ENCODE measurements at regions not wholly inside any gene's neighbourhood (a gene's known extent, or its start where the extent isn't known, plus 50 kb on each side); places are given as distances from the start of the nearest gene placed in this dataset.

DNA sequence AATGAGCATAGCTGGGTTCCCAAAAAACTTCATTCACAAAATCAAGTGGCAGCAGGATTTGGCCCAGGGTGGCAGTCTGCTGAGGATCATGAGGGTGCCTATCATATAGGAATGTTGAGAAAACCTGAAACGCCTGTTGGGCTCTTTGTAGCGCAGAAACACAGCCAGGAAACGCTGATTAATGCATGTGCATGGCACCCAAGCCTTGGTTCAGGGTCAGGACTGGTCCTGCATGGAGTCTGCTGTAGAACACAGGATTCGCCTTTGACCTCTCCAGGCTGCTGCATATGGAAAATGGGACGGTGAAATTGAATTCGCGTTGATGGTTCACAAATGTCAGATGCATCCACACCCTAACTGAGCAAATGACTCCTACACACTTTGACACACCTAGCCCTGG is 227.9 kb upstream of the COPS8 start:
- peak overlapping the region; percentile 71 for H2BK120ac ChIP-seq (ENCODE audit: insufficient read depth, low read length, poor library complexity)
- no peak overlapping the region for H2AFZ ChIP-seq (ENCODE audit: insufficient read depth, low read length, poor library complexity)

DNA sequence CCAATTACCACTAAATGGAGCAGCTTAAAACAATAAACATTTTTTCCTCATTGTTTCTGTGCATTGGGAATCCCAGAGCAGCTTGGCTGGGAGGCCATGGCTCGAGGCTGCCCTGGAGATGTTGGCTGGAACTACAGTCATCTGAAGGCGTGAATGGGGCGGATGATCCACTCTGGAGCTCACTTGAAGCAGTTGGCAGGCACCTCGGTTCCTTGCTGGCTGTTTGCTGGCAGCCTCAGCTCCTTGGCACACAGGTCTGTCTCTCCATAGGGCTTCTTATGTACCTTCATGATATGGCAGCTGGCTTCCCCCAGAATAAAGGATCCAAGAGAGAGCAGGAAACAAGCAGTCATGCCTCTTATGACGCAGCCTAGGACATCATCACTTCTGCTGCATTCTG is 227.0 kb upstream of the COPS8 start:
- H3K18ac ChIP-seq (ENCODE audit: low read length), result peak overlapping the region; percentile 50
- H4K91ac ChIP-seq (ENCODE audit: low read depth, low read length), result peak overlapping the region; percentile 86
- H3K27me3 ChIP-seq (ENCODE audit: insufficient read depth, low read length), result no peaks in the 10 kb centered on the region
- H3K14ac ChIP-seq (ENCODE audit: low read length), result peak overlapping the region; percentile 23
- H3K9me3 ChIP-seq (ENCODE audit: insufficient read depth, low read depth, low read length), result peaks cover 2% of the 10 kb centered on the region
- WGBS (ENCODE audit: extremely low coverage, insufficient coverage, insufficient read length), result no CpG with 5 or more reads among the region's 5 CpGs
- no peak overlapping the region for H3K23ac ChIP-seq (ENCODE audit: low read length)
- DNase-seq, result no peak
- H3K79me1 ChIP-seq (ENCODE audit: low read length), result peaks cover 51% of the 10 kb centered on the region
- H3K36me3 ChIP-seq (ENCODE audit: control insufficient read depth in 1 of 2, insufficient read depth in 2 of 2, low read length in 2 of 2), result peaks cover 0 to 2% of the 10 kb centered on the region in 2 experiments
- no peak overlapping the region for H3K9ac ChIP-seq (ENCODE audit: low read length)
- peak overlapping the region; percentile 65 for H2BK120ac ChIP-seq (ENCODE audit: insufficient read depth, low read length, poor library complexity)
- H3K79me2 ChIP-seq (ENCODE audit: control insufficient read depth, insufficient read depth, low read length, poor library complexity), result peaks cover 3% of the 10 kb centered on the region
- peak overlapping the region; percentile 44 for H2BK5ac ChIP-seq (ENCODE audit: low read depth, low read length, poor library complexity)
- H2BK12ac ChIP-seq (ENCODE audit: low read length), result peak overlapping the region; percentile 87
- H4K8ac ChIP-seq (ENCODE audit: low read depth, low read length), result peak overlapping the region; percentile 12
- no peak overlapping the region for H3K4me2 ChIP-seq (ENCODE audit: low read length)
- no peak overlapping the region for H2AFZ ChIP-seq (ENCODE audit: insufficient read depth, low read length, poor library complexity)
- H3K4me1 ChIP-seq (ENCODE audit: control insufficient read depth in 1 of 2, insufficient read depth in 2 of 2, low read length in 2 of 2), result peaks cover 33 to 48% of the 10 kb centered on the region in 2 experiments
- H2AK5ac ChIP-seq (ENCODE audit: low read length), result peak overlapping the region; percentile 28
- H3K4ac ChIP-seq (ENCODE audit: low read depth, low read length), result peak overlapping the region; percentile 4
- H3K27ac ChIP-seq (ENCODE audit: low read depth, low read length), result peak overlapping the region; percentile 93
- H3K4me3 ChIP-seq (ENCODE audit: low read depth, low read length), result no peak overlapping the region
- no peak overlapping the region for H4K12ac ChIP-seq (ENCODE audit: low read depth, low read length)

More for the DNA sequence above, 227.9 kb upstream of the COPS8 start:
- Histone ChIP-seq H3K36me3 (ENCODE audit: control insufficient read depth in 1 of 2, insufficient read depth in 2 of 2, low read length in 2 of 2) (peaks cover 0 to 2% of the 10 kb centered on the region in 2 experiments), H3K9me3 (ENCODE audit: insufficient read depth, low read depth, low read length) (peaks cover 2% of the 10 kb centered on the region), H3K4ac (ENCODE audit: low read depth, low read length) (peak overlapping the region; percentile 53), H3K9ac (ENCODE audit: low read length) (no peak overlapping the region), H2BK12ac (ENCODE audit: low read length) (peak overlapping the region; percentile 47), H3K4me3 (ENCODE audit: low read depth, low read length) (no peak overlapping the region), H3K4me2 (ENCODE audit: low read length) (peak overlapping the region; percentile 17), H4K8ac (ENCODE audit: low read depth, low read length) (peak overlapping the region; percentile 40), H3K79me1 (ENCODE audit: low read length) (peaks cover 54% of the 10 kb centered on the region), H3K14ac (ENCODE audit: low read length) (peak overlapping the region; percentile 57), H3K4me1 (ENCODE audit: control insufficient read depth in 1 of 2, insufficient read depth in 2 of 2, low read length in 2 of 2) (peaks cover 38 to 50% of the 10 kb centered on the region in 2 experiments), H3K18ac (ENCODE audit: low read length) (peak overlapping the region; percentile 42), H4K91ac (ENCODE audit: low read depth, low read length) (peak overlapping the region; percentile 92), H2BK5ac (ENCODE audit: low read depth, low read length, poor library complexity) (peak overlapping the region; percentile 89), H3K27ac (ENCODE audit: low read depth, low read length) (peak overlapping the region; percentile 93), H3K79me2 (ENCODE audit: control insufficient read depth, insufficient read depth, low read length, poor library complexity) (peaks cover 3% of the 10 kb centered on the region), H3K23ac (ENCODE audit: low read length) (no peak overlapping the region), H2AK5ac (ENCODE audit: low read length) (no peak overlapping the region), H4K12ac (ENCODE audit: low read depth, low read length) (no peak overlapping the region), H3K27me3 (ENCODE audit: insufficient read depth, low read length) (no peaks in the 10 kb centered on the region)
- DNase-seq, result peak; percentile 25 to 49
- no CpG with 5 or more reads among the region's 7 CpGs for WGBS (ENCODE audit: extremely low coverage, insufficient coverage, insufficient read length)

DNA sequence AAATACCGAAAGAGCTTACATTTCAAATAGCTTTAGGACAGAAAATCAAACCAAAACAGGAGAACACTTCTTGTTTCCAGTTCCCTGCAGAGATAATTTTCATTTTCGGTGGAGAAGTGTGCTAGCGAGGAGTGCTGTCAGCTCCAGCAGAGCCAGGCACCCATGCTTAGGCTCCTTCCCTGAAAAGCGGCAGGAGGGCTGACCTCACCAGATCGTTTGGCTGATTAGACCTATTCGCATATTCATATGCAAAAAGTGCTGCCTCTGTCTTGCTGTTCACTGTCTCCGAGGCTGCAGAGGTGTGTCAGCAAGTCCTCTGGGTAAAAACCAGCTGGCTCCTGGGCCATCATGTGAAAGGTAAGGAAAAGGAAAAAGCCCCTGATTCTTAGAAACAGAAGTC is 225.8 kb upstream of the COPS8 start:
- Histone ChIP-seq H2BK12ac (ENCODE audit: low read length) (no peak overlapping the region), H3K18ac (ENCODE audit: low read length) (no peak overlapping the region), H2AK5ac (ENCODE audit: low read length) (no peak overlapping the region), H3K14ac (ENCODE audit: low read length) (no peak overlapping the region), H3K79me2 (ENCODE audit: control insufficient read depth, insufficient read depth, low read length, poor library complexity) (peaks cover 3% of the 10 kb centered on the region), H4K8ac (ENCODE audit: low read depth, low read length) (no peak overlapping the region), H3K4me3 (ENCODE audit: low read depth, low read length) (no peak overlapping the region), H3K9ac (ENCODE audit: low read length) (no peak overlapping the region), H4K91ac (ENCODE audit: low read depth, low read length) (peak overlapping the region; percentile 43), H3K27ac (ENCODE audit: low read depth, low read length) (peak overlapping the region; percentile 41), H3K9me3 (ENCODE audit: insufficient read depth, low read depth, low read length) (peaks cover 5% of the 10 kb centered on the region), H2BK5ac (ENCODE audit: low read depth, low read length, poor library complexity) (no peak overlapping the region), H3K4me1 (ENCODE audit: control insufficient read depth in 1 of 2, insufficient read depth in 2 of 2, low read length in 2 of 2) (peaks cover 31 to 45% of the 10 kb centered on the region in 2 experiments), H3K4ac (ENCODE audit: low read depth, low read length) (no peak overlapping the region), H2AFZ (ENCODE audit: insufficient read depth, low read length, poor library complexity) (no peak overlapping the region), H3K4me2 (ENCODE audit: low read length) (no peak overlapping the region), H4K12ac (ENCODE audit: low read depth, low read length) (no peak overlapping the region), H3K27me3 (ENCODE audit: insufficient read depth, low read length) (no peaks in the 10 kb centered on the region), H3K23ac (ENCODE audit: low read length) (no peak overlapping the region), H3K36me3 (ENCODE audit: control insufficient read depth in 1 of 2, insufficient read depth in 2 of 2, low read length in 2 of 2) (peaks cover 0 to 2% of the 10 kb centered on the region in 2 experiments), H3K79me1 (ENCODE audit: low read length) (peaks cover 48% of the 10 kb centered on the region), H2BK120ac (ENCODE audit: insufficient read depth, low read length, poor library complexity) (peak overlapping the region; percentile 7)
- WGBS (ENCODE audit: extremely low coverage, insufficient coverage, insufficient read length), result no CpG with 5 or more reads among the region's 7 CpGs
- no peak for DNase-seq

DNA sequence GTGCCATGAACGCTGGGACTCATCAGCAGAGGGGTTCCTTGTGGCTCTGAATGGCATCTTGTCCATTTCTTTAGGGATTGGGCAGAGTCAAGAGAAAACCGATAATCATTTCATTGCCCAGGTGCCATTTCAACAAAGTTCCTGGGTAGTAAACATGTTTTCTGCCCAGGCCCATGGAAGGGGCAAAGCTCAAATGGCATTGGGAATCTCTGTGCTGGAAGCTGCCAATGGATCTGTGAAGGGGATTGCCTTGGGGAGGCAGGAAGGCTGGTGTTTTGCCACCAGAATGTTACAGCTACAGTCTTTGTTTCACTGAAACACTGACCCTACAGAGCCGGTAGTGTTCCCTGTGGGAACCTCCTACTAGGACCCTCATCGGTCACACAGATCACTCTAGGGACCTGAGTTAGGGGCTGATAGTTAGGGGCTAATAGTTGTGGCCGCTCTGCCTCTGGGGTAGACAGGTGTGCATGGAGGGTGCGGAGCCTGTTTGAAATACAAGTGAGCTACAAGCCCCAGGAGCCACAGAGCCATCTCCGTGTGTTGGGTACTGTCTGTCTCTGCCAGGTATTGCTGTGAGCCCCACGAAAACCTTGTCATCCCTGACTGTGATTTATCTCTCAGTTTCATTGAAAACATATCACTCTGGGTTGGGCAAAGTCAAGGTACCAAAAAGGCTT is 224.4 kb upstream of the COPS8 start:
- peak overlapping the region; percentile 93 for H2AK5ac ChIP-seq (ENCODE audit: low read length)
- peaks cover 6% of the 10 kb centered on the region for H3K9me3 ChIP-seq (ENCODE audit: insufficient read depth, low read depth, low read length)
- peaks cover 2 to 4% of the 10 kb centered on the region in 2 experiments for H3K36me3 ChIP-seq (ENCODE audit: control insufficient read depth in 1 of 2, insufficient read depth in 2 of 2, low read length in 2 of 2)
- H3K4ac ChIP-seq (ENCODE audit: low read depth, low read length), result no peak overlapping the region
- peaks cover 39% of the 10 kb centered on the region for H3K79me1 ChIP-seq (ENCODE audit: low read length)
- peak overlapping the region; percentile 87 for H4K91ac ChIP-seq (ENCODE audit: low read depth, low read length)
- peak overlapping the region; percentile 33 for H3K18ac ChIP-seq (ENCODE audit: low read length)
- H3K27ac ChIP-seq (ENCODE audit: low read depth, low read length), result no peak overlapping the region
- H2BK5ac ChIP-seq (ENCODE audit: low read depth, low read length, poor library complexity), result peak overlapping the region; percentile 29
- no CpG with 5 or more reads among the region's 8 CpGs for WGBS (ENCODE audit: extremely low coverage, insufficient coverage, insufficient read length)
- no peaks in the 10 kb centered on the region for H3K27me3 ChIP-seq (ENCODE audit: insufficient read depth, low read length)
- H3K4me1 ChIP-seq (ENCODE audit: control insufficient read depth in 1 of 2, insufficient read depth in 2 of 2, low read length in 2 of 2), result peaks cover 30 to 37% of the 10 kb centered on the region in 2 experiments
- H2BK120ac ChIP-seq (ENCODE audit: insufficient read depth, low read length, poor library complexity), result peak overlapping the region; percentile 61
- H2AFZ ChIP-seq (ENCODE audit: insufficient read depth, low read length, poor library complexity), result no peak overlapping the region
- peak overlapping the region; percentile 75 for H3K14ac ChIP-seq (ENCODE audit: low read length)
- no peak overlapping the region for H4K12ac ChIP-seq (ENCODE audit: low read depth, low read length)
- peak overlapping the region; percentile 57 for H4K8ac ChIP-seq (ENCODE audit: low read depth, low read length)
- H2BK12ac ChIP-seq (ENCODE audit: low read length), result peak overlapping the region; percentile 88
- H3K4me3 ChIP-seq (ENCODE audit: low read depth, low read length), result no peak overlapping the region
- no peak overlapping the region for H3K9ac ChIP-seq (ENCODE audit: low read length)
- H3K4me2 ChIP-seq (ENCODE audit: low read length), result no peak overlapping the region
- H3K23ac ChIP-seq (ENCODE audit: low read length), result no peak overlapping the region
- DNase-seq, result no peak
- peaks cover 3% of the 10 kb centered on the region for H3K79me2 ChIP-seq (ENCODE audit: control insufficient read depth, insufficient read depth, low read length, poor library complexity)
